ENCODE measurements at regions not wholly inside any gene's neighbourhood (a gene's known extent, or its start where the extent isn't known, plus 50 kb on each side); places are given as distances from the start of the nearest gene placed in this dataset.

DNA sequence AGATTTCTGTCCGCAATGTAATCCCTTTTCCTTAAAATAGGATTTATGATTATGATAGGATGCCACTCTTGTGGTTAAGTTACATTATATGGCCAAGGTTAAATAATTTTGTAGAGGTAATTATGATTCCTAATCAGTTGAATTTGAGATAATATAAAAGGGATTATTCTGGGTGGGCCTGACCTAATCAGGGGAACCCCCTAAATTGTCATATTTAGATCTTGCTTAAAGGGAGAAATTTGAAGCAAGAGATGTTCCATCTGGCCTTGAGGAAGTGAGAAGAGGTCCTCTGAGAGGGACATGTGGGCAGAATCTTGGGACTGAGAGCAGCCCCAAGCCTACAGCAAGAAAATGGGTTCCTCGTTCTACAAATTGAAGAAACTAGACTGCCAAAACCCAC, 1550.1 kb upstream of the TENM4 start:
- no peaks in the 10 kb centered on the region for H4K20me1 ChIP-seq (ENCODE audit: insufficient read depth, low read length)
- no peaks in the 10 kb centered on the region for H3K36me3 ChIP-seq (ENCODE audit: insufficient read depth, low read length)
- no TSS peak for BruUV-seq (replicated peaks)
- no peak overlapping the region for H3K4me2 ChIP-seq (ENCODE audit: low read length)
- CTCF ChIA-PET (ENCODE audit: unreplicated experiment), result no interaction called here
- TF ChIP-seq, protein P1, sequence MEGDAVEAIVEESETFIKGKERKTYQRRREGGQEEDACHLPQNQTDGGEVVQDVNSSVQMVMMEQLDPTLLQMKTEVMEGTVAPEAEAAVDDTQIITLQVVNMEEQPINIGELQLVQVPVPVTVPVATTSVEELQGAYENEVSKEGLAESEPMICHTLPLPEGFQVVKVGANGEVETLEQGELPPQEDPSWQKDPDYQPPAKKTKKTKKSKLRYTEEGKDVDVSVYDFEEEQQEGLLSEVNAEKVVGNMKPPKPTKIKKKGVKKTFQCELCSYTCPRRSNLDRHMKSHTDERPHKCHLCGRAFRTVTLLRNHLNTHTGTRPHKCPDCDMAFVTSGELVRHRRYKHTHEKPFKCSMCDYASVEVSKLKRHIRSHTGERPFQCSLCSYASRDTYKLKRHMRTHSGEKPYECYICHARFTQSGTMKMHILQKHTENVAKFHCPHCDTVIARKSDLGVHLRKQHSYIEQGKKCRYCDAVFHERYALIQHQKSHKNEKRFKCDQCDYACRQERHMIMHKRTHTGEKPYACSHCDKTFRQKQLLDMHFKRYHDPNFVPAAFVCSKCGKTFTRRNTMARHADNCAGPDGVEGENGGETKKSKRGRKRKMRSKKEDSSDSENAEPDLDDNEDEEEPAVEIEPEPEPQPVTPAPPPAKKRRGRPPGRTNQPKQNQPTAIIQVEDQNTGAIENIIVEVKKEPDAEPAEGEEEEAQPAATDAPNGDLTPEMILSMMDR (conservative IDR thresholded peaks at IDR 0.05; ENCODE audit: low read length), result no peak
- no peak for TF ChIP-seq EZH2phosphoT487 (IDR thresholded peaks at IDR 0.05; ENCODE audit: borderline replicate concordance, low read depth, low read length)
- H3K27ac ChIP-seq (ENCODE audit: low read depth, low read length, poor library complexity, severe bottlenecking), result no peak overlapping the region
- POLR2A ChIA-PET, result no interaction called here
- H3K4me3 ChIP-seq (ENCODE audit: low read depth, low read length, poor library complexity, severe bottlenecking), result no peak overlapping the region
- DNase-seq (ENCODE audit: low spot score), result no peak
- H3K79me2 ChIP-seq (ENCODE audit: insufficient read depth, low read depth, low read length), result no peaks in the 10 kb centered on the region
- H3K4me1 ChIP-seq (ENCODE audit: insufficient read depth, low read length, poor library complexity, severe bottlenecking), result no peaks in the 10 kb centered on the region
- H3K9me2 ChIP-seq (ENCODE audit: insufficient read depth, low read length), result no peaks in the 10 kb centered on the region
- no peak overlapping the region for H2AFZ ChIP-seq (ENCODE audit: low read length)
- no peaks in the 10 kb centered on the region for H3K9me3 ChIP-seq (ENCODE audit: low read length)
- intact Hi-C loops (cut with micrococcal nuclease; ENCODE audit: unreplicated experiment), result no loop called here

DNA sequence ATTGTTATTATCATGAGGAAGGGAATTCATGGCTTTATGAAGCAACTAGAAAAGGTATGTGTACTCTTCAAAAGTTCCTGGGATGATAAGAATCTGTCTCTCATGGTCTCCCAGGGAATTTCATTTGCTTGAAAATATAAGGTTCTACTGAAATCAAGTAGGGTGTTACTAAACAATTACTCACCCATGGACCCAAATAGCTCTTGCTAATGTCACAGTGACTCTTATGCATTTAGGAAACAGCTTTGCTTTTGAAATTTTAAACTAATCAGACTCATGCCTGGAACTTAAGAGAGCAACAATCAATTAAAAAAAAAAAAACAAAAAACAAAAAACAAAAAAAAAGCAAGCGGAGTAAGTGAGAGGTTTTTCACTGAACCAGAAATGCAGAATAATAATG, 1546.3 kb upstream of the TENM4 start:
- Histone ChIP-seq H2AFZ (ENCODE audit: low read length) (no peak overlapping the region), H3K36me3 (ENCODE audit: insufficient read depth, low read length) (no peaks in the 10 kb centered on the region), H3K4me1 (ENCODE audit: insufficient read depth, low read length, poor library complexity, severe bottlenecking) (no peaks in the 10 kb centered on the region), H3K4me3 (ENCODE audit: low read depth, low read length, poor library complexity, severe bottlenecking) (no peak overlapping the region), H3K27ac (ENCODE audit: low read depth, low read length, poor library complexity, severe bottlenecking) (no peak overlapping the region), H4K20me1 (ENCODE audit: insufficient read depth, low read length) (no peaks in the 10 kb centered on the region), H3K79me2 (ENCODE audit: insufficient read depth, low read depth, low read length) (no peaks in the 10 kb centered on the region), H3K9me2 (ENCODE audit: insufficient read depth, low read length) (no peaks in the 10 kb centered on the region), H3K9me3 (ENCODE audit: low read length) (no peaks in the 10 kb centered on the region), H3K4me2 (ENCODE audit: low read length) (no peak overlapping the region)
- no peak for DNase-seq (ENCODE audit: low spot score)
- TF ChIP-seq, protein P1 (conservative IDR thresholded peaks at IDR 0.05; ENCODE audit: low read length), result no peak
- no peak for TF ChIP-seq EZH2phosphoT487 (IDR thresholded peaks at IDR 0.05; ENCODE audit: borderline replicate concordance, low read depth, low read length)
- CTCF ChIA-PET (ENCODE audit: unreplicated experiment), result no interaction called here
- no TSS peak for BruUV-seq (replicated peaks)
- intact Hi-C loops (cut with micrococcal nuclease; ENCODE audit: unreplicated experiment), result no loop called here
- POLR2A ChIA-PET, result interaction anchor here (0.7 to 1.1 kb wide), 2 partner anchors 18 to 100 kb away, joined by 3 read pairs; no protein-coding TSS in a partner anchor

DNA sequence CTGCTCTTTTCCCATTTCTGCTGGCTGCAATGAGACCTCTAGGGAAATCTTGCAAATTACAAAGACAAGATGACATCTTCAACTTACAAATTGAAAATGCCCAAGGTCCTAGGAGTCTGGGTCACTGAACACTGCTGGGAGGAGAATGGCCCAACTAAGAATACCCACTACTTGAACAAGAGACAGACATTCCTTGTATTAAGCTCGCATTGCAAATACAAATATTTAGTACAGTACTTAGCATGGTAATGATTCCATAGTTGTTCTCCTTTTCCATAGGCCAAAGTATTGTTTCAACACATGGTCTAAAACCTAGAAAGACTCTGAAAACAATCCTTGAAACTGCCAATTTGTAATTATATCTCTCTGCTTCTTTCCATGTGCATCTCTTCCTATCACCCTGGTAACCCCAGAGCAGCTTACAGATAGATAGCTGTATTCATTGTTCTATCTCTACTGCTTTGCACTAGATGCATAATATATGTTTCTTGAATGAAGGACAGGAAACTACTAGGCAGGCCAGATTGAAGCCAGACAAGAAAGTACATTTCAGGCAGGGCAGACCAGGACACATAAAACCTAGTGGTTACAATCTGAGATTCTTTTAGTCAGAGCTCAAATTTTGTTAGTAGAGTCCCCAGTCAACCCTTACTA, 1545.7 kb upstream of the TENM4 start:
- ChIA-PET CTCF (ENCODE audit: unreplicated experiment) (no interaction called here), POLR2A (interaction anchor here (0.7 to 1.1 kb wide), 2 partner anchors 19 to 100 kb away, joined by 3 read pairs; no protein-coding TSS in a partner anchor)
- TF ChIP-seq EZH2phosphoT487 (IDR thresholded peaks at IDR 0.05; ENCODE audit: borderline replicate concordance, low read depth, low read length), result no peak
- TF ChIP-seq, protein P1 (conservative IDR thresholded peaks at IDR 0.05; ENCODE audit: low read length), result no peak
- intact Hi-C loops (cut with micrococcal nuclease; ENCODE audit: unreplicated experiment), result no loop called here
- no TSS peak for BruUV-seq (replicated peaks)
- no peaks in the 10 kb centered on the region for H4K20me1 ChIP-seq (ENCODE audit: insufficient read depth, low read length)
- H3K9me3 ChIP-seq (ENCODE audit: low read length), result no peaks in the 10 kb centered on the region
- no peaks in the 10 kb centered on the region for H3K4me1 ChIP-seq (ENCODE audit: insufficient read depth, low read length, poor library complexity, severe bottlenecking)
- H2AFZ ChIP-seq (ENCODE audit: low read length), result no peak overlapping the region
- no peak overlapping the region for H3K4me2 ChIP-seq (ENCODE audit: low read length)
- H3K9me2 ChIP-seq (ENCODE audit: insufficient read depth, low read length), result no peaks in the 10 kb centered on the region
- DNase-seq (ENCODE audit: low spot score), result no peak
- H3K79me2 ChIP-seq (ENCODE audit: insufficient read depth, low read depth, low read length), result no peaks in the 10 kb centered on the region
- no peaks in the 10 kb centered on the region for H3K36me3 ChIP-seq (ENCODE audit: insufficient read depth, low read length)
- H3K27ac ChIP-seq (ENCODE audit: low read depth, low read length, poor library complexity, severe bottlenecking), result no peak overlapping the region
- H3K4me3 ChIP-seq (ENCODE audit: low read depth, low read length, poor library complexity, severe bottlenecking), result no peak overlapping the region
